Liver (tissue), 7 donors: ENCODE measurements at regions not wholly inside any gene's neighbourhood (a gene's known extent, or its start where the extent isn't known, plus 50 kb on each side); places are given as distances from the start of the nearest gene placed in this dataset.

Experiments
- DNase-seq: peaks from one replicate; pipeline ENCODE4 v3.0.0-alpha.2; 2017; ENCODE audit warnings: low spot score
- H3K27ac ChIP-seq, 2 donors: one replicate each; pipeline ENCODE4 v1.7.0; 2013; ENCODE audit warnings: inconsistent platforms in 2 of 2, low read length in 2 of 2, control low read depth in 1 of 2, low read depth in 1 of 2, mild to moderate bottlenecking in 1 of 2
- H3K27me3 ChIP-seq, 4 donors: one replicate each; pipeline versions ENCODE4 v1.6.1 to v1.7.0; 2013; ENCODE audit warnings: low read length in 3 of 4, inconsistent platforms in 1 of 4, mild to moderate bottlenecking in 1 of 4, moderate library complexity in 1 of 4; ENCODE audit not compliant: control insufficient read depth in 4 of 4, insufficient read depth in 4 of 4
- H3K36me3 ChIP-seq, 4 donors: one replicate each; pipeline versions ENCODE4 v1.6.1 to v1.7.0; 2013; ENCODE audit warnings: low read length in 3 of 4, mild to moderate bottlenecking in 3 of 4, low read depth in 1 of 4, moderate library complexity in 1 of 4; ENCODE audit not compliant: control insufficient read depth in 4 of 4, insufficient read depth in 3 of 4
- H3K4me1 ChIP-seq, 4 donors: one replicate each; pipeline versions ENCODE4 v1.6.1 to v1.7.0; 2013; ENCODE audit warnings: low read length in 3 of 4, mild to moderate bottlenecking in 3 of 4, moderate library complexity in 1 of 4; ENCODE audit not compliant: control insufficient read depth in 4 of 4, insufficient read depth in 4 of 4
- H3K4me3 ChIP-seq, 3 donors: one replicate each; pipeline versions ENCODE4 v1.6.1 to v1.7.0; 2013; ENCODE audit warnings: low read length in 3 of 3, control low read depth in 1 of 3, low read depth in 1 of 3, mild to moderate bottlenecking in 1 of 3
- H3K9ac ChIP-seq, 2 donors: one replicate each; pipeline ENCODE4 v1.7.0; 2013; ENCODE audit warnings: low read length in 2 of 2, mild to moderate bottlenecking in 2 of 2, moderate library complexity in 2 of 2, control low read depth in 1 of 2, low read depth in 1 of 2
- H3K9me3 ChIP-seq, 4 donors: one replicate each; pipeline versions ENCODE4 v1.6.1 to v1.7.0; 2013; ENCODE audit warnings: low read length in 3 of 4; ENCODE audit not compliant: control insufficient read depth in 4 of 4
- ATF3 ChIP-seq: IDR thresholded peaks from 2 replicates; pipeline ENCODE4 v1.6.1; 2016; ENCODE audit warnings: antibody characterized with exemption
- EGR1 ChIP-seq, 2 donors: IDR thresholded peaks; 2 replicates each; pipeline ENCODE4 v1.6.1; 2016 to 2018; ENCODE audit warnings: antibody characterized with exemption in 2 of 2, low read depth in 2 of 2
- FOXA1 ChIP-seq: IDR thresholded peaks from 2 replicates; pipeline ENCODE4 v1.6.1; 2016; ENCODE audit warnings: antibody characterized with exemption
- FOXA2 ChIP-seq: IDR thresholded peaks from 2 replicates; pipeline ENCODE4 v1.6.1; 2016; ENCODE audit warnings: antibody characterized with exemption
- GABPA ChIP-seq, 2 donors: IDR thresholded peaks in 1 of 2; conservative IDR thresholded peaks in 1 of 2; 2 replicates each; pipeline ENCODE4 v1.6.1; 2016; ENCODE audit warnings: antibody characterized with exemption in 2 of 2, mild to moderate bottlenecking in 1 of 2, moderate library complexity in 1 of 2
- HNF4A ChIP-seq, 2 donors: conservative IDR thresholded peaks; 2 replicates each; pipeline ENCODE4 v1.6.1; 2016; ENCODE audit warnings: antibody characterized with exemption in 2 of 2, mild to moderate bottlenecking in 2 of 2
- JUND ChIP-seq, 2 donors: IDR thresholded peaks; 2 replicates each; pipeline ENCODE4 v1.6.1; 2016; ENCODE audit warnings: antibody characterized with exemption in 2 of 2
- NR2F2 ChIP-seq: IDR thresholded peaks from 2 replicates; pipeline ENCODE4 v1.6.1; 2016; ENCODE audit warnings: antibody characterized with exemption
- RAD21 ChIP-seq, 2 donors: IDR thresholded peaks; 2 replicates each; pipeline ENCODE4 v1.6.1; 2016; ENCODE audit warnings: antibody characterized with exemption in 2 of 2, mild to moderate bottlenecking in 2 of 2
- REST ChIP-seq: IDR thresholded peaks from 2 replicates; pipeline ENCODE4 v1.6.1; 2016; ENCODE audit warnings: antibody characterized with exemption, mild to moderate bottlenecking
- RXRA ChIP-seq, 2 donors: IDR thresholded peaks; 2 replicates each; pipeline ENCODE4 v1.6.1; 2017 to 2018; ENCODE audit warnings: antibody characterized with exemption in 2 of 2, mild to moderate bottlenecking in 1 of 2
- SP1 ChIP-seq: IDR thresholded peaks from 2 replicates; pipeline ENCODE4 v1.6.1; 2018; ENCODE audit warnings: antibody characterized with exemption, mild to moderate bottlenecking
- TAF1 ChIP-seq: conservative IDR thresholded peaks from 2 replicates; pipeline ENCODE4 v1.6.1; 2016; ENCODE audit warnings: antibody characterized with exemption, mild to moderate bottlenecking
- YY1 ChIP-seq: IDR thresholded peaks from 2 replicates; pipeline ENCODE4 v1.6.1; 2016; ENCODE audit warnings: antibody characterized with exemption, mild to moderate bottlenecking
- ZBTB33 ChIP-seq: IDR thresholded peaks from 2 replicates; pipeline ENCODE4 v1.6.1; 2016; ENCODE audit warnings: antibody characterized with exemption
- WGBS: extraction: QIAGEN DNeasy Blood & Tissue Kit; methylation state at CpG from one replicate; pipeline ENCODE4 v1.1.7; 2013; 5-methylcytosine and 5-hydroxymethylcytosine counted together
- donor health status: healthy.
- donor health status: healthy.
- donor health status: healthy.
- donor health status: healthy.

GRCh38 chr7:25358926-25359325 lies 130.6 kb upstream of the NPVF start:
- no peak for TF ChIP-seq FOXA2
- TF ChIP-seq RXRA (IDR thresholded peaks at IDR 0.05): no peak
- no peak for TF ChIP-seq ZBTB33
- no peak for TF ChIP-seq NR2F2
- TF ChIP-seq TAF1: no peak
- TF ChIP-seq YY1: no peak
- TF ChIP-seq JUND (IDR thresholded peaks at IDR 0.05): no peak
- Histone ChIP-seq H3K9me3 (peaks cover 0 to 2% (median 0%) of the 10 kb centered on the region in 4 donors), H3K4me1 (no peaks in the 10 kb centered on the region), H3K36me3 (no peaks in the 10 kb centered on the region), H3K27ac (no peak overlapping the region), H3K27me3 (no peaks in the 10 kb centered on the region), H3K4me3 (no peak overlapping the region), H3K9ac (no peak overlapping the region)
- 84% methylated on average over 6 of the region's 6 CpGs for WGBS
- no peak for DNase-seq

- Histone ChIP-seq H3K4me3 (no peak overlapping the region), H3K9me3 (peaks cover 0 to 2% (median 0%) of the 10 kb centered on the region in 4 donors), H3K27me3 (no peaks in the 10 kb centered on the region), H3K36me3 (no peaks in the 10 kb centered on the region), H3K4me1 (no peaks in the 10 kb centered on the region), H3K27ac (no peak overlapping the region), H3K9ac (no peak overlapping the region)
- TF ChIP-seq SP1 (no peak), EGR1 (IDR thresholded peaks at IDR 0.05; ENCODE audit: low read depth in 2 of 2) (no peak), ATF3 (no peak), YY1 (no peak), GABPA (IDR thresholded peaks at IDR 0.05 in 1 of 2, conservative IDR thresholded peaks at IDR 0.05 in 1 of 2) (no peak), NR2F2 (no peak), FOXA2 (no peak), REST (no peak), ZBTB33 (no peak), RXRA (IDR thresholded peaks at IDR 0.05) (no peak), RAD21 (IDR thresholded peaks at IDR 0.05) (no peak), HNF4A (conservative IDR thresholded peaks at IDR 0.05) (no peak), TAF1 (no peak), FOXA1 (no peak), JUND (IDR thresholded peaks at IDR 0.05) (no peak)
- DNase-seq: no peak
- WGBS: 51% methylated on average over 9 of the region's 9 CpGs
Measured at GRCh38 chr7:25359471-25360059, 131.3 kb upstream of the NPVF start.
